HL-60 (cell line): ENCODE measurements at regions not wholly inside any gene's neighbourhood (a gene's known extent, or its start where the extent isn't known, plus 50 kb on each side); places are given as distances from the start of the nearest gene placed in this dataset.

Source experiments
- CTCF ChIP-seq: IDR thresholded peaks from one replicate; pipeline ENCODE4 v1.5.1; 2011; ENCODE audit warnings: low read length, control low read depth, inconsistent platforms; ENCODE audit not compliant: insufficient read depth
- GABPA ChIP-seq: IDR thresholded peaks from 2 replicates; pipeline ENCODE4 v1.6.1; 2012; ENCODE audit warnings: low read depth
- POLR2AphosphoS5 ChIP-seq: IDR thresholded peaks from 2 replicates; pipeline ENCODE4 v1.6.1; 2012; ENCODE audit warnings: low read depth
- REST ChIP-seq: IDR thresholded peaks from 2 replicates; pipeline ENCODE4 v1.6.1; 2012; ENCODE audit warnings: low read depth; ENCODE audit not compliant: insufficient replicate concordance

DNA sequence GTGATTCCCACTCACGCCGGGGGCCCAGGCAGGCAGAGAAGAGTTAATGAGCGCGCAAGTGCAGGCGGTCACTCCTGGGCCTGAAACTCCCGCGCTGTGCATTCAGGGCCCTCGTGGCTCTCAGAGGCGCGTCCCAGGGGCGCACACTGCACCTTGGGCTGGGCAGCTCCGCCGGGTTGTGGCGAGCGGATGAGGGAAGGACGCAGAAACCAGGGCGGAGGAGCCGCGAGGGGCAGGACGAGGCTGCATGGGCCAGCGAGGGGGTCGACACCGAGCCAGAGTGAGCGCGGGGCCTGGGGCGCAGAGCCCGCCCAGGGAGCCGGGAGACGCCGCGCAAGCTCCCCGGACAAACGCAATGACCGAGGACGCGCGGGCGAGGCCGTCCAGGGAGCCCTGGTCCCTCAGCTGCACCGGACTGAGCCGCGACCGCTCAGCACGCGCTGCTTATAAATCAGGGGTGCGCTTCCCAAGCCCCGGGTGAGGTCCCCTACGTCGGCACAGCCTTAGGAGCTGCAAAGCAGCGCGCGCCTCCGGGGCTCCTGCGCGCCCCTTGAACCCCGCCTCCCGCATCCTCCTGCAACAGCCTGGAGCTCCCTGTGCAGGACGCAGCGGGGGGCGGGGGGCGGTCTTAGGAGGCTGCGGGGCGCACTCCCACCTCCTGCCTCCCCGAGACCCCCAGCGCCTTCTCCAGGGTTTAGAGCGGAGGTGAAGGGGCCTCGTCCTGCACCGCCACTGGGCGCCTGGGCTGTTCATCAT, 180.2 kb upstream of the ALKAL2 start:
- TF ChIP-seq CTCF: no peak
- no peak for TF ChIP-seq GABPA
- TF ChIP-seq POLR2AphosphoS5: no peak
- no peak for TF ChIP-seq REST
